Prostate gland (tissue), 2 donors: ENCODE measurements at regions not wholly inside any gene's neighbourhood (a gene's known extent, or its start where the extent isn't known, plus 50 kb on each side); places are given as distances from the start of the nearest gene placed in this dataset.

ENCODE experiments used
- POLR2A ChIP-seq: fragments of 450-650 bp; IDR thresholded peaks from one replicate; pipeline ENCODE4 v1.6.1; 2016; ENCODE audit warnings: antibody characterized with exemption, mild to moderate bottlenecking
- TF ChIP-seq, protein P1 (sequence below), 4 experiments: fragments of 200-600 bp in 2 of 4; fragments of 450-650 bp in 2 of 4; sonication (generic) in 2 of 4; IDR thresholded peaks; 1 replicate in 3 of 4; 2 replicates in 1 of 4; pipeline ENCODE4 v1.5.1; 2016 to 2019; ENCODE audit warnings: antibody characterized with exemption in 4 of 4, mild to moderate bottlenecking in 2 of 4, moderate library complexity in 2 of 4

- TF ChIP-seq, protein P1, sequence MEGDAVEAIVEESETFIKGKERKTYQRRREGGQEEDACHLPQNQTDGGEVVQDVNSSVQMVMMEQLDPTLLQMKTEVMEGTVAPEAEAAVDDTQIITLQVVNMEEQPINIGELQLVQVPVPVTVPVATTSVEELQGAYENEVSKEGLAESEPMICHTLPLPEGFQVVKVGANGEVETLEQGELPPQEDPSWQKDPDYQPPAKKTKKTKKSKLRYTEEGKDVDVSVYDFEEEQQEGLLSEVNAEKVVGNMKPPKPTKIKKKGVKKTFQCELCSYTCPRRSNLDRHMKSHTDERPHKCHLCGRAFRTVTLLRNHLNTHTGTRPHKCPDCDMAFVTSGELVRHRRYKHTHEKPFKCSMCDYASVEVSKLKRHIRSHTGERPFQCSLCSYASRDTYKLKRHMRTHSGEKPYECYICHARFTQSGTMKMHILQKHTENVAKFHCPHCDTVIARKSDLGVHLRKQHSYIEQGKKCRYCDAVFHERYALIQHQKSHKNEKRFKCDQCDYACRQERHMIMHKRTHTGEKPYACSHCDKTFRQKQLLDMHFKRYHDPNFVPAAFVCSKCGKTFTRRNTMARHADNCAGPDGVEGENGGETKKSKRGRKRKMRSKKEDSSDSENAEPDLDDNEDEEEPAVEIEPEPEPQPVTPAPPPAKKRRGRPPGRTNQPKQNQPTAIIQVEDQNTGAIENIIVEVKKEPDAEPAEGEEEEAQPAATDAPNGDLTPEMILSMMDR (IDR thresholded peaks at IDR 0.05) = no peak
- no peak for TF ChIP-seq POLR2A
Observed at GRCh38 chr11:87753143-87753542, 422.1 kb downstream of the RAB38 start.
